Prostate gland (tissue), 2 donors: ENCODE measurements at regions not wholly inside any gene's neighbourhood (a gene's known extent, or its start where the extent isn't known, plus 50 kb on each side); places are given as distances from the start of the nearest gene placed in this dataset.

ENCODE experiments used
- POLR2AphosphoS5 ChIP-seq: sonication (generic); formaldehyde crosslinking; IDR thresholded peaks from one replicate; pipeline ENCODE4 v1.6.1; 2017; ENCODE audit warnings: antibody characterized with exemption
- TF ChIP-seq, protein P1 (sequence below), 4 experiments: fragments of 200-600 bp in 2 of 4; fragments of 450-650 bp in 2 of 4; sonication (generic) in 2 of 4; IDR thresholded peaks; 1 replicate in 3 of 4; 2 replicates in 1 of 4; pipeline ENCODE4 v1.5.1; 2016 to 2019; ENCODE audit warnings: antibody characterized with exemption in 4 of 4, mild to moderate bottlenecking in 2 of 4, moderate library complexity in 2 of 4

GRCh38 chr3:7854721-7855120 is 646.9 kb upstream of the LMCD1 start:
- TF ChIP-seq, protein P1, sequence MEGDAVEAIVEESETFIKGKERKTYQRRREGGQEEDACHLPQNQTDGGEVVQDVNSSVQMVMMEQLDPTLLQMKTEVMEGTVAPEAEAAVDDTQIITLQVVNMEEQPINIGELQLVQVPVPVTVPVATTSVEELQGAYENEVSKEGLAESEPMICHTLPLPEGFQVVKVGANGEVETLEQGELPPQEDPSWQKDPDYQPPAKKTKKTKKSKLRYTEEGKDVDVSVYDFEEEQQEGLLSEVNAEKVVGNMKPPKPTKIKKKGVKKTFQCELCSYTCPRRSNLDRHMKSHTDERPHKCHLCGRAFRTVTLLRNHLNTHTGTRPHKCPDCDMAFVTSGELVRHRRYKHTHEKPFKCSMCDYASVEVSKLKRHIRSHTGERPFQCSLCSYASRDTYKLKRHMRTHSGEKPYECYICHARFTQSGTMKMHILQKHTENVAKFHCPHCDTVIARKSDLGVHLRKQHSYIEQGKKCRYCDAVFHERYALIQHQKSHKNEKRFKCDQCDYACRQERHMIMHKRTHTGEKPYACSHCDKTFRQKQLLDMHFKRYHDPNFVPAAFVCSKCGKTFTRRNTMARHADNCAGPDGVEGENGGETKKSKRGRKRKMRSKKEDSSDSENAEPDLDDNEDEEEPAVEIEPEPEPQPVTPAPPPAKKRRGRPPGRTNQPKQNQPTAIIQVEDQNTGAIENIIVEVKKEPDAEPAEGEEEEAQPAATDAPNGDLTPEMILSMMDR (IDR thresholded peaks at IDR 0.05) = no peak
- no peak for TF ChIP-seq POLR2AphosphoS5
